ENCODE measurements at regions not wholly inside any gene's neighbourhood (a gene's known extent, or its start where the extent isn't known, plus 50 kb on each side); places are given as distances from the start of the nearest gene placed in this dataset.

DNA sequence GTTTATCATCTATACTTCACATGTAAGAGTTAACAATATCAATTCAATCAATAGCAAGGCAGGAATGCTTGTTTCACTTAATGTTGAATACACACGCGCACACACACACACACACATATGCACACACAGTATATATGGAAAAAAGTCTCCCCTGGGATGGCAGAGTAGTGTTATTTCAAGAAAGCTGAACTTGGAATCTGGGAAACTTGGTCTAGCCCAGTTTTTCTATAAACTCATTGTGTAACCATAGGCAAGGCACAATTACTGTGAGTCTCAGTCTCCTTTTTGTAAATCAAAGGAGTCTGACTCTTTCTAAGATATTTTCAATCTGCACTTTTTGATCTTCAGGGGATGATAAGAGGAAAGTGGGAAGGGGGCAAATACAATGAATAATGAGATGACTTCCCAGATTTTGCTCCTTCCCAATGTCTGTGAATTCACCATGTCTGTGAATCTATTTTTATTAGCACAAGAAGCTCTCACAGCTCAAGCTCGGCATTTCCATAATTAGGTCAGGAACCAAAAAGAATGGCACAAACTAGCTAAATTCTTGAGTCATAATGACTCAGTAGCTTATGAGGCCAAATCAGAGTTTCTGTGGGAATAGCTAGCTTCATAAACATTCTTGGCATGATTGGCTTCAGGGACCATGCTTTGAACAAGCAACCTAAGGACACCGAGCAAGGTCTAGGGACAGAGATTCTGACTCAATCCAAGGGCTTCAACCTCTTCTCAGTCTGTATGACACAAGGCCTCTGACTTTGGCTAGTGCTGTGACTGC, 227.4 kb upstream of the DCBLD2 start:
- intact Hi-C loops (cut with micrococcal nuclease; ENCODE audit: unreplicated experiment) = no loop called here
- FAIRE-seq (no peak), DNase-seq (ENCODE audit: low spot score) (no peak), ATAC-seq (no peak)
- no TSS peak for BruUV-seq (replicated peaks)
- H3K79me2 ChIP-seq (ENCODE audit: insufficient read depth, low read length) = no peaks in the 10 kb centered on the region
- no peak overlapping the region for H3K9ac ChIP-seq (ENCODE audit: insufficient read depth, low read depth, low read length)
- in situ Hi-C loops (cut with HindIII; ENCODE audit: extremely low pct_ligation_motif_present, low pct_unique_long_range_greater_than_20kb) = no loop called here
- H3K4me2 ChIP-seq (ENCODE audit: low read depth, low read length) = no peak overlapping the region
- H3K4me3 ChIP-seq (replicated peaks in 1 of 3; ENCODE audit: insufficient read depth in 1 of 3, low read depth in 2 of 3, low read length in 3 of 3) = no peak overlapping the region
- ChIA-PET POLR2A (no interaction called here), CTCF (ENCODE audit: low intra/inter-chr PET ratio, low total read pairs) (no interaction called here)
- H3K27ac ChIP-seq (ENCODE audit: extremely low read length, insufficient read depth, low read length) = no peak overlapping the region
- no peak overlapping the region for H2AFZ ChIP-seq (ENCODE audit: low read length)
- H3K36me3 ChIP-seq (replicated peaks in 1 of 2; ENCODE audit: control insufficient read depth in 1 of 2, insufficient read depth in 2 of 2, low read length in 2 of 2) = no peaks in the 10 kb centered on the region
- H4K20me1 ChIP-seq (ENCODE audit: insufficient read depth, low read length) = no peaks in the 10 kb centered on the region
- no peaks in the 10 kb centered on the region for H3K27me3 ChIP-seq (ENCODE audit: control insufficient read depth in 1 of 2, insufficient read depth in 2 of 2, low read length in 2 of 2)
- WGBS (ENCODE audit: low lambda C conversion rate) = 12% methylated on average over 4 of the region's 4 CpGs
- H3K9me3 ChIP-seq (ENCODE audit: low read length) = no peaks in the 10 kb centered on the region
- no peaks in the 10 kb centered on the region for H3K4me1 ChIP-seq (ENCODE audit: insufficient read depth, low read length)
- TF ChIP-seq THYN1 (CRISPR knock-in tag; IDR thresholded peaks at IDR 0.05; ENCODE audit: borderline replicate concordance, low read depth) (no peak), ZNF816 (CRISPR knock-in tag; IDR thresholded peaks at IDR 0.05; ENCODE audit: borderline replicate concordance) (no peak), PHF5A (CRISPR knock-in tag; IDR thresholded peaks at IDR 0.05; ENCODE audit: low read depth, unreplicated experiment) (no peak), CREM (IDR thresholded peaks at IDR 0.05) (no peak), CREM (CRISPR knock-in tag; IDR thresholded peaks at IDR 0.05) (no peak), ZFP37 (CRISPR knock-in tag; IDR thresholded peaks at IDR 0.05; ENCODE audit: borderline replicate concordance) (no peak), CAMTA2 (CRISPR knock-in tag; IDR thresholded peaks at IDR 0.05; ENCODE audit: borderline replicate concordance) (no peak), RAD21 (CRISPR knock-in tag; IDR thresholded peaks at IDR 0.05) (no peak), SSRP1 (CRISPR knock-in tag; IDR thresholded peaks at IDR 0.05) (no peak), ZNF331 (CRISPR knock-in tag; IDR thresholded peaks at IDR 0.05) (no peak), ZBTB7A (CRISPR knock-in tag; IDR thresholded peaks at IDR 0.05) (no peak), POLR2A (IDR thresholded peaks at IDR 0.05; ENCODE audit: insufficient read depth in 1 of 2, low read depth in 2 of 2, low read length in 2 of 2) (no peak), ZFAT (CRISPR knock-in tag; conservative IDR thresholded peaks at IDR 0.05) (no peak), ZMYM2 (CRISPR knock-in tag; IDR thresholded peaks at IDR 0.05) (no peak), HNRNPK (IDR thresholded peaks at IDR 0.05; ENCODE audit: low read depth, low read length, poor library complexity, severe bottlenecking) (no peak), DR1 (CRISPR knock-in tag; IDR thresholded peaks at IDR 0.05) (no peak)
- TF ChIP-seq, protein P1, sequence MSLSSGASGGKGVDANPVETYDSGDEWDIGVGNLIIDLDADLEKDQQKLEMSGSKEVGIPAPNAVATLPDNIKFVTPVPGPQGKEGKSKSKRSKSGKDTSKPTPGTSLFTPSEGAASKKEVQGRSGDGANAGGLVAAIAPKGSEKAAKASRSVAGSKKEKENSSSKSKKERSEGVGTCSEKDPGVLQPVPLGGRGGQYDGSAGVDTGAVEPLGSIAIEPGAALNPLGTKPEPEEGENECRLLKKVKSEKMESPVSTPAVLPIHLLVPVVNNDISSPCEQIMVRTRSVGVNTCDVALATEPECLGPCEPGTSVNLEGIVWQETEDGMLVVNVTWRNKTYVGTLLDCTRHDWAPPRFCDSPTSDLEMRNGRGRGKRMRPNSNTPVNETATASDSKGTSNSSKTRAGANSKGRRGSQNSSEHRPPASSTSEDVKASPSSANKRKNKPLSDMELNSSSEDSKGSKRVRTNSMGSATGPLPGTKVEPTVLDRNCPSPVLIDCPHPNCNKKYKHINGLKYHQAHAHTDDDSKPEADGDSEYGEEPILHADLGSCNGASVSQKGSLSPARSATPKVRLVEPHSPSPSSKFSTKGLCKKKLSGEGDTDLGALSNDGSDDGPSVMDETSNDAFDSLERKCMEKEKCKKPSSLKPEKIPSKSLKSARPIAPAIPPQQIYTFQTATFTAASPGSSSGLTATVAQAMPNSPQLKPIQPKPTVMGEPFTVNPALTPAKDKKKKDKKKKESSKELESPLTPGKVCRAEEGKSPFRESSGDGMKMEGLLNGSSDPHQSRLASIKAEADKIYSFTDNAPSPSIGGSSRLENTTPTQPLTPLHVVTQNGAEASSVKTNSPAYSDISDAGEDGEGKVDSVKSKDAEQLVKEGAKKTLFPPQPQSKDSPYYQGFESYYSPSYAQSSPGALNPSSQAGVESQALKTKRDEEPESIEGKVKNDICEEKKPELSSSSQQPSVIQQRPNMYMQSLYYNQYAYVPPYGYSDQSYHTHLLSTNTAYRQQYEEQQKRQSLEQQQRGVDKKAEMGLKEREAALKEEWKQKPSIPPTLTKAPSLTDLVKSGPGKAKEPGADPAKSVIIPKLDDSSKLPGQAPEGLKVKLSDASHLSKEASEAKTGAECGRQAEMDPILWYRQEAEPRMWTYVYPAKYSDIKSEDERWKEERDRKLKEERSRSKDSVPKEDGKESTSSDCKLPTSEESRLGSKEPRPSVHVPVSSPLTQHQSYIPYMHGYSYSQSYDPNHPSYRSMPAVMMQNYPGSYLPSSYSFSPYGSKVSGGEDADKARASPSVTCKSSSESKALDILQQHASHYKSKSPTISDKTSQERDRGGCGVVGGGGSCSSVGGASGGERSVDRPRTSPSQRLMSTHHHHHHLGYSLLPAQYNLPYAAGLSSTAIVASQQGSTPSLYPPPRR (CRISPR knock-in tag; IDR thresholded peaks at IDR 0.05; ENCODE audit: borderline replicate concordance) = no peak
- TF ChIP-seq, protein P2, sequence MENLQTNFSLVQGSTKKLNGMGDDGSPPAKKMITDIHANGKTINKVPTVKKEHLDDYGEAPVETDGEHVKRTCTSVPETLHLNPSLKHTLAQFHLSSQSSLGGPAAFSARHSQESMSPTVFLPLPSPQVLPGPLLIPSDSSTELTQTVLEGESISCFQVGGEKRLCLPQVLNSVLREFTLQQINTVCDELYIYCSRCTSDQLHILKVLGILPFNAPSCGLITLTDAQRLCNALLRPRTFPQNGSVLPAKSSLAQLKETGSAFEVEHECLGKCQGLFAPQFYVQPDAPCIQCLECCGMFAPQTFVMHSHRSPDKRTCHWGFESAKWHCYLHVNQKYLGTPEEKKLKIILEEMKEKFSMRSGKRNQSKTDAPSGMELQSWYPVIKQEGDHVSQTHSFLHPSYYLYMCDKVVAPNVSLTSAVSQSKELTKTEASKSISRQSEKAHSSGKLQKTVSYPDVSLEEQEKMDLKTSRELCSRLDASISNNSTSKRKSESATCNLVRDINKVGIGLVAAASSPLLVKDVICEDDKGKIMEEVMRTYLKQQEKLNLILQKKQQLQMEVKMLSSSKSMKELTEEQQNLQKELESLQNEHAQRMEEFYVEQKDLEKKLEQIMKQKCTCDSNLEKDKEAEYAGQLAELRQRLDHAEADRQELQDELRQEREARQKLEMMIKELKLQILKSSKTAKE (CRISPR knock-in tag; IDR thresholded peaks at IDR 0.05; ENCODE audit: borderline replicate concordance) = no peak
- TF ChIP-seq, protein P3, sequence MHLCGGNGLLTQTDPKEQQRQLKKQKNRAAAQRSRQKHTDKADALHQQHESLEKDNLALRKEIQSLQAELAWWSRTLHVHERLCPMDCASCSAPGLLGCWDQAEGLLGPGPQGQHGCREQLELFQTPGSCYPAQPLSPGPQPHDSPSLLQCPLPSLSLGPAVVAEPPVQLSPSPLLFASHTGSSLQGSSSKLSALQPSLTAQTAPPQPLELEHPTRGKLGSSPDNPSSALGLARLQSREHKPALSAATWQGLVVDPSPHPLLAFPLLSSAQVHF (CRISPR knock-in tag; IDR thresholded peaks at IDR 0.05) = no peak

Data from HepG2 (cell line).